Sigmoid colon (tissue), 4 donors: ENCODE measurements at regions not wholly inside any gene's neighbourhood (a gene's known extent, or its start where the extent isn't known, plus 50 kb on each side); places are given as distances from the start of the nearest gene placed in this dataset.

Experiments
- CTCF ChIP-seq, 4 experiments: fragments of 450-650 bp in 3 of 4; fragments of 200-600 bp in 1 of 4; IDR thresholded peaks; one replicate each; pipeline ENCODE4 v1.5.1; 2016 to 2019; ENCODE audit warnings: antibody characterized with exemption in 4 of 4, mild to moderate bottlenecking in 3 of 4, moderate library complexity in 2 of 4
- EP300 ChIP-seq, 4 donors: sonication (generic); formaldehyde crosslinking; IDR thresholded peaks; one replicate each; pipeline ENCODE4 v1.6.1; 2017; ENCODE audit warnings: antibody characterized with exemption in 4 of 4
- POLR2A ChIP-seq, 2 donors: fragments of 450-650 bp; IDR thresholded peaks; one replicate each; pipeline ENCODE4 v1.6.1; 2016; ENCODE audit warnings: antibody characterized with exemption in 2 of 2, mild to moderate bottlenecking in 2 of 2, moderate library complexity in 2 of 2
- POLR2AphosphoS5 ChIP-seq, 4 donors: sonication (generic); formaldehyde crosslinking; IDR thresholded peaks; one replicate each; pipeline ENCODE4 v1.6.1; 2017; ENCODE audit warnings: antibody characterized with exemption in 4 of 4

- TF ChIP-seq CTCF (IDR thresholded peaks at IDR 0.05) (no peak), EP300 (IDR thresholded peaks at IDR 0.05) (no peak), POLR2A (IDR thresholded peaks at IDR 0.05) (no peak), POLR2AphosphoS5 (IDR thresholded peaks at IDR 0.05) (no peak)
These were observed 931.0 kb downstream of the NCAM2 start for GRCh38 chr21:21929226-21929625.
